Amniotic stem cell (primary cell): ENCODE measurements at regions not wholly inside any gene's neighbourhood (a gene's known extent, or its start where the extent isn't known, plus 50 kb on each side); places are given as distances from the start of the nearest gene placed in this dataset.

Source experiments
- DNase-seq: peaks from one replicate; lab custom pipeline; 2025; lab: John Stamatoyannopoulos, UW

- no peak for DNase-seq
Measured at GRCh38 chr4:104896660-104897645, 249.7 kb upstream of the TET2 start.

- no peak for DNase-seq
Measured at GRCh38 chr4:104899863-104900262, 246.8 kb upstream of the TET2 start.

GRCh38 chr4:104901438-104901837, 245.2 kb upstream of the TET2 start:
- no peak for DNase-seq

GRCh38 chr4:104901961-104902605, 244.6 kb upstream of the TET2 start:
- no peak for DNase-seq

GRCh38 chr4:104905065-104905464, 241.6 kb upstream of the TET2 start:
- no peak for DNase-seq

- DNase-seq = no peak
Measured at GRCh38 chr4:104905546-104905945, 241.1 kb upstream of the TET2 start.

GRCh38 chr4:104906276-104906675, 240.4 kb upstream of the TET2 start:
- DNase-seq = no peak

GRCh38 chr4:104907074-104907649, 239.5 kb upstream of the TET2 start:
- DNase-seq = no peak

GRCh38 chr4:104907991-104908390, 238.7 kb upstream of the TET2 start:
- no peak for DNase-seq

GRCh38 chr4:104909376-104909775, 237.3 kb upstream of the TET2 start:
- DNase-seq = no peak

- DNase-seq = no peak
Measured at GRCh38 chr4:104912518-104912917, 234.2 kb upstream of the TET2 start.

GRCh38 chr4:104915373-104915772, 231.3 kb upstream of the TET2 start:
- no peak for DNase-seq

GRCh38 chr4:104915864-104916263, 230.8 kb upstream of the TET2 start:
- DNase-seq = no peak

GRCh38 chr4:104919406-104919805, 227.3 kb upstream of the TET2 start:
- DNase-seq = no peak

GRCh38 chr4:104930298-104930697, 216.4 kb upstream of the TET2 start:
- DNase-seq = no peak

GRCh38 chr4:104930745-104931736, 215.6 kb upstream of the TET2 start:
- DNase-seq = peak; percentile 3

GRCh38 chr4:104938624-104939023, 208.1 kb upstream of the TET2 start:
- DNase-seq = no peak

GRCh38 chr4:104940927-104941326, 205.7 kb upstream of the TET2 start:
- DNase-seq = no peak

- no peak for DNase-seq
Measured at GRCh38 chr4:104941661-104942062, 205.0 kb upstream of the TET2 start.

GRCh38 chr4:104942990-104943743, 203.5 kb upstream of the TET2 start:
- no peak for DNase-seq

GRCh38 chr4:104944596-104944995, 202.1 kb upstream of the TET2 start:
- DNase-seq = no peak
